SK-N-SH (cell line): ENCODE measurements at regions not wholly inside any gene's neighbourhood (a gene's known extent, or its start where the extent isn't known, plus 50 kb on each side); places are given as distances from the start of the nearest gene placed in this dataset.

ENCODE experiments used
- CTCF ChIA-PET: fragments of 300-600, 350-600 bp; formaldehyde crosslinking; extraction: SDS; loops from one replicate; lab custom pipeline; 2021; lab: Yijun Ruan, JAX
- POLR2A ChIA-PET: fragments of 350-600 bp; sonication (Branson Sonifier 250); formaldehyde crosslinking; extraction: SDS; loops from one replicate; lab custom pipeline; 2020; ENCODE audit warnings: antibody characterized with exemption, inconsistent platforms; lab: Yijun Ruan, JAX
- DNase-seq: peaks from one replicate; pipeline ENCODE4 v3.0.0; 2012
- H2AFZ ChIP-seq: fragments of 200-600 bp; sonication (generic); 2 replicates; pipeline ENCODE4 v1.8.1; 2016; ENCODE audit warnings: antibody characterized with exemption, mild to moderate bottlenecking, low read depth
- H3F3A ChIP-seq: fragments of 200-600 bp; sonication (generic); replicated peaks from 2 replicates; pipeline ENCODE3; 2016; ENCODE audit warnings: antibody characterized with exemption, mild to moderate bottlenecking; ENCODE audit not compliant: insufficient read depth
- H3K27ac ChIP-seq, 2 experiments: fragments of 200-500 bp in 1 of 2; fragments of 200-600 bp in 1 of 2; sonication (Bioruptor generic) in 1 of 2; sonication (generic), shearing (Covaris generic) in 1 of 2; 2 replicates each; pipeline versions ENCODE4 v1.5.1 to v1.6.1; 2014 to 2016; ENCODE audit warnings: low read depth in 2 of 2, inconsistent platforms in 1 of 2, low read length in 1 of 2, mild to moderate bottlenecking in 1 of 2, mixed read lengths in 1 of 2
- H3K27me3 ChIP-seq: fragments of 200-600 bp; sonication (generic), shearing (Covaris generic); 2 replicates; pipeline ENCODE4 v1.6.1; 2016; ENCODE audit warnings: mixed run types; ENCODE audit not compliant: insufficient read depth
- H3K36me3 ChIP-seq, 2 experiments: fragments of 200-500 bp in 1 of 2; fragments of 200-600 bp in 1 of 2; sonication (Bioruptor generic) in 1 of 2; sonication (generic) in 1 of 2; replicated peaks in 1 of 2; 2 replicates each; pipeline versions ENCODE3 to v1.5.1; 2014 to 2016; ENCODE audit warnings: low read length in 1 of 2, mild to moderate bottlenecking in 1 of 2; ENCODE audit not compliant: insufficient read depth in 2 of 2, control insufficient read depth in 1 of 2
- H3K4me1 ChIP-seq, 2 experiments: fragments of 200-500 bp in 1 of 2; fragments of 200-600 bp in 1 of 2; sonication (Bioruptor generic) in 1 of 2; sonication (generic), shearing (Covaris generic) in 1 of 2; 2 replicates each; pipeline versions ENCODE4 v1.5.1 to v1.6.1; 2014 to 2016; ENCODE audit warnings: low read depth in 1 of 2, low read length in 1 of 2, mixed run types in 1 of 2; ENCODE audit not compliant: insufficient read depth in 2 of 2, control insufficient read depth in 1 of 2
- H3K4me2 ChIP-seq: fragments of 200-600 bp; sonication (generic), shearing (Covaris generic); 2 replicates; pipeline ENCODE4 v1.6.1; 2017; ENCODE audit warnings: mixed run types
- H3K4me3 ChIP-seq, 2 experiments: fragments of 200-500 bp in 1 of 2; fragments of 200-600 bp in 1 of 2; sonication (Bioruptor generic) in 1 of 2; sonication (generic), shearing (Covaris generic) in 1 of 2; 2 replicates each; pipeline versions ENCODE4 v1.5.1 to v1.8.1; 2014 to 2016; ENCODE audit warnings: low read depth in 2 of 2, inconsistent platforms in 1 of 2, low read length in 1 of 2, mild to moderate bottlenecking in 1 of 2, mixed read lengths in 1 of 2, moderate library complexity in 1 of 2
- H3K79me2 ChIP-seq: fragments of 200-600 bp; sonication (generic); 2 replicates; pipeline ENCODE4 v1.8.1; 2017; ENCODE audit warnings: mild to moderate bottlenecking; ENCODE audit not compliant: insufficient read depth
- H3K9ac ChIP-seq: fragments of 200-600 bp; sonication (generic); 2 replicates; pipeline ENCODE4 v1.6.1; 2017; ENCODE audit warnings: mixed run types
- H3K9me2 ChIP-seq: fragments of 200-600 bp; sonication (generic); 2 replicates; pipeline ENCODE4 v1.6.1; 2017; ENCODE audit warnings: mixed run types
- H3K9me3 ChIP-seq: fragments of 200-600 bp; sonication (generic); 2 replicates; pipeline ENCODE4 v1.6.1; 2017; ENCODE audit warnings: mixed run types, mild to moderate bottlenecking, moderate library complexity
- H4K20me1 ChIP-seq: fragments of 200-600 bp; sonication (generic); 2 replicates; pipeline ENCODE4 v1.6.1; 2017; ENCODE audit warnings: mild to moderate bottlenecking, mixed run types; ENCODE audit not compliant: insufficient read depth
- EP300 ChIP-seq, 2 experiments: IDR thresholded peaks; 2 replicates each; pipeline versions ENCODE4 v1.4.0 to v1.6.1; 2012; ENCODE audit warnings: borderline replicate concordance in 1 of 2, low read depth in 1 of 2, low read length in 1 of 2
- EZH2phosphoT487 ChIP-seq: fragments of 200-600 bp; sonication (generic); IDR thresholded peaks from 2 replicates; pipeline ENCODE4 v1.6.1; 2017; ENCODE audit warnings: low read depth, mixed run types, mild to moderate bottlenecking, antibody characterized with exemption, moderate library complexity, borderline replicate concordance
- FOSL2 ChIP-seq: IDR thresholded peaks from 2 replicates; pipeline ENCODE4 v1.4.0; 2012; ENCODE audit warnings: low read depth, mild to moderate bottlenecking, moderate library complexity, borderline replicate concordance
- JUND ChIP-seq: IDR thresholded peaks from 2 replicates; pipeline ENCODE4 v1.4.0; 2012
- MXI1 ChIP-seq: IDR thresholded peaks from 2 replicates; pipeline ENCODE4 v1.6.1; 2012; ENCODE audit warnings: mild to moderate bottlenecking, low read depth, low read length, improper control_type of control experiment
- POLR2AphosphoS5 ChIP-seq: IDR thresholded peaks from 2 replicates; pipeline ENCODE4 v1.6.1; 2012; ENCODE audit warnings: low read depth, low read length
- TAF1 ChIP-seq: IDR thresholded peaks from 2 replicates; pipeline ENCODE4 v1.6.1; 2012; ENCODE audit warnings: low read depth, mild to moderate bottlenecking, low read length, moderate library complexity, borderline replicate concordance
- TCF12 ChIP-seq: IDR thresholded peaks from 2 replicates; pipeline ENCODE4 v1.4.0; 2012
- WGBS: methylation state at CpG from one replicate; pipeline ENCODE4 v1.1.6; 2017; ENCODE audit warnings: low lambda C conversion rate; 5-methylcytosine and 5-hydroxymethylcytosine counted together
- TF ChIP-seq, protein P1 (sequence below): IDR thresholded peaks from 2 replicates; pipeline ENCODE4 v1.6.1; 2012; ENCODE audit warnings: mild to moderate bottlenecking, low read depth, low read length, moderate library complexity
- TF ChIP-seq, protein P2 (sequence below): IDR thresholded peaks from 2 replicates; pipeline ENCODE4 v1.4.0; 2012; ENCODE audit warnings: low read depth
- TF ChIP-seq, protein P3 (sequence below): IDR thresholded peaks from 2 replicates; pipeline ENCODE4; 2012

DNA sequence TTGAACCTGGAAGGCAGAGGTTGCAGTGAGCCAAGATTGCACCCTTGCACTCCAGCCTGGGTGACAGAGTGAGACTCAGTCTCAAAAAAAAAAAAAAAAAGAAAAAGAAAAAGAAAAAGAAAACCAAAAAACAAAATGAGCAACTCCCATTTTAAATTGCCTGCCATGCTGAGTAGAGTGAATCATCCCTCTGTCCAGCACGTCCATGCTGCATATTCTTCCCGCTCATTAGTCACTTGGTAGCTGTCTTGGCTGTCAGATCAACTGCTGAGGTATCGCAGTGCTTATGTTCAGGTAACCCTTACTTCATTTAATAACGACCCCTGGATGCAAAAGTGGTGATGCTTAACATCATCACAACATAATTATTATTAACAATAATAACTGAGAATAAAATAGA, 60.7 kb upstream of the SMOX start:
- Histone ChIP-seq H3K36me3 (no peaks in the 10 kb centered on the region), H3K9ac (no peak overlapping the region), H3K4me2 (no peak overlapping the region), H3K4me3 (no peak overlapping the region), H3K4me1 (peaks cover 10 to 23% of the 10 kb centered on the region in 2 experiments; a peak in 3 of 4 replicates), H3K9me3 (no peaks in the 10 kb centered on the region), H3K9me2 (no peaks in the 10 kb centered on the region), H3K27me3 (no peaks in the 10 kb centered on the region), H3F3A (peaks cover 23% of the 10 kb centered on the region), H4K20me1 (no peaks in the 10 kb centered on the region), H3K27ac (peak overlapping the region in 1 of 2 experiments; percentile 15; a peak in 1 of 4 replicates), H3K79me2 (no peaks in the 10 kb centered on the region), H2AFZ (no peak overlapping the region)
- TF ChIP-seq TCF12 (peak; percentile 33; the same call in 1 of the 2 replicates), EZH2phosphoT487 (no peak), EP300 (IDR thresholded peaks at IDR 0.05; ENCODE audit: borderline replicate concordance in 1 of 2, low read depth in 1 of 2, low read length in 1 of 2) (no peak), TAF1 (no peak), POLR2AphosphoS5 (no peak), MXI1 (no peak), FOSL2 (peak; percentile 70; the same call in 1 of the 2 replicates), JUND (peak; percentile 55)
- TF ChIP-seq, protein P1, sequence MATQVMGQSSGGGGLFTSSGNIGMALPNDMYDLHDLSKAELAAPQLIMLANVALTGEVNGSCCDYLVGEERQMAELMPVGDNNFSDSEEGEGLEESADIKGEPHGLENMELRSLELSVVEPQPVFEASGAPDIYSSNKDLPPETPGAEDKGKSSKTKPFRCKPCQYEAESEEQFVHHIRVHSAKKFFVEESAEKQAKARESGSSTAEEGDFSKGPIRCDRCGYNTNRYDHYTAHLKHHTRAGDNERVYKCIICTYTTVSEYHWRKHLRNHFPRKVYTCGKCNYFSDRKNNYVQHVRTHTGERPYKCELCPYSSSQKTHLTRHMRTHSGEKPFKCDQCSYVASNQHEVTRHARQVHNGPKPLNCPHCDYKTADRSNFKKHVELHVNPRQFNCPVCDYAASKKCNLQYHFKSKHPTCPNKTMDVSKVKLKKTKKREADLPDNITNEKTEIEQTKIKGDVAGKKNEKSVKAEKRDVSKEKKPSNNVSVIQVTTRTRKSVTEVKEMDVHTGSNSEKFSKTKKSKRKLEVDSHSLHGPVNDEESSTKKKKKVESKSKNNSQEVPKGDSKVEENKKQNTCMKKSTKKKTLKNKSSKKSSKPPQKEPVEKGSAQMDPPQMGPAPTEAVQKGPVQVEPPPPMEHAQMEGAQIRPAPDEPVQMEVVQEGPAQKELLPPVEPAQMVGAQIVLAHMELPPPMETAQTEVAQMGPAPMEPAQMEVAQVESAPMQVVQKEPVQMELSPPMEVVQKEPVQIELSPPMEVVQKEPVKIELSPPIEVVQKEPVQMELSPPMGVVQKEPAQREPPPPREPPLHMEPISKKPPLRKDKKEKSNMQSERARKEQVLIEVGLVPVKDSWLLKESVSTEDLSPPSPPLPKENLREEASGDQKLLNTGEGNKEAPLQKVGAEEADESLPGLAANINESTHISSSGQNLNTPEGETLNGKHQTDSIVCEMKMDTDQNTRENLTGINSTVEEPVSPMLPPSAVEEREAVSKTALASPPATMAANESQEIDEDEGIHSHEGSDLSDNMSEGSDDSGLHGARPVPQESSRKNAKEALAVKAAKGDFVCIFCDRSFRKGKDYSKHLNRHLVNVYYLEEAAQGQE, result peak; percentile 90
- TF ChIP-seq, protein P2, sequence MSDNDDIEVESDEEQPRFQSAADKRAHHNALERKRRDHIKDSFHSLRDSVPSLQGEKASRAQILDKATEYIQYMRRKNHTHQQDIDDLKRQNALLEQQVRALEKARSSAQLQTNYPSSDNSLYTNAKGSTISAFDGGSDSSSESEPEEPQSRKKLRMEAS, result 0 out of 2 replicates have a peak, but pooled peaks have one; percentile 31
- TF ChIP-seq, protein P3, sequence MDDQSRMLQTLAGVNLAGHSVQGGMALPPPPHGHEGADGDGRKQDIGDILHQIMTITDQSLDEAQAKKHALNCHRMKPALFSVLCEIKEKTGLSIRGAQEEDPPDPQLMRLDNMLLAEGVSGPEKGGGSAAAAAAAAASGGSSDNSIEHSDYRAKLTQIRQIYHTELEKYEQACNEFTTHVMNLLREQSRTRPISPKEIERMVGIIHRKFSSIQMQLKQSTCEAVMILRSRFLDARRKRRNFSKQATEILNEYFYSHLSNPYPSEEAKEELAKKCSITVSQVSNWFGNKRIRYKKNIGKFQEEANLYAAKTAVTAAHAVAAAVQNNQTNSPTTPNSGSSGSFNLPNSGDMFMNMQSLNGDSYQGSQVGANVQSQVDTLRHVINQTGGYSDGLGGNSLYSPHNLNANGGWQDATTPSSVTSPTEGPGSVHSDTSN, result peak; percentile 82
- no peak for DNase-seq
- CTCF ChIA-PET, result interaction anchor here (1.6 to 9.5 kb wide), 2 partner anchors 17 to 78 kb away, joined by 3 to 82 read pairs; no protein-coding TSS in a partner anchor
- POLR2A ChIA-PET, result no interaction called here
- 47% methylated on average over 4 of the region's 4 CpGs for WGBS
